Colonic mucosa (tissue), 4 donors: ENCODE measurements at regions not wholly inside any gene's neighbourhood (a gene's known extent, or its start where the extent isn't known, plus 50 kb on each side); places are given as distances from the start of the nearest gene placed in this dataset.

Experiments used
- DNase-seq: peaks from one replicate; pipeline ENCODE4 v3.0.0-alpha.2; 2020
- H3K27ac ChIP-seq: fragments of 200-600 bp; one replicate; pipeline ENCODE4 v1.8.0; 2021
- H3K27me3 ChIP-seq: fragments of 200-600 bp; one replicate; pipeline ENCODE4 v1.8.0; 2021
- H3K36me3 ChIP-seq: fragments of 200-600 bp; one replicate; pipeline ENCODE4 v1.8.0; 2021
- H3K4me1 ChIP-seq: fragments of 200-600 bp; one replicate; pipeline ENCODE4 v1.8.0; 2021; ENCODE audit warnings: mild to moderate bottlenecking
- H3K4me3 ChIP-seq: fragments of 200-600 bp; one replicate; pipeline ENCODE4 v1.8.0; 2021
- H3K9ac ChIP-seq, 2 donors: one replicate each; pipeline ENCODE4 v1.7.0; 2013; ENCODE audit warnings: control low read depth in 2 of 2, low read depth in 2 of 2, low read length in 2 of 2
- H3K9me3 ChIP-seq: fragments of 200-600 bp; one replicate; pipeline ENCODE4 v1.8.0; 2021
- CTCF ChIP-seq: fragments of 200-600 bp; IDR thresholded peaks from one replicate; pipeline ENCODE4 v1.8.0; 2022; ENCODE audit warnings: antibody characterized with exemption, mild to moderate bottlenecking
- intact Hi-C: fragments of 100-400 bp; cut with DNase I; formaldehyde crosslinking; loops from one replicate; pipeline ENCODE4 v1.14.1; 2022
- donor health status: healthy.
- donor health status: DM: no; HTN: no; CAD: no.
- donor health status: DM: no; HTN: no; CAD: no.

- no peak overlapping the region for H3K27ac ChIP-seq
- intact Hi-C loops = no loop called here
- no peaks in the 10 kb centered on the region for H3K27me3 ChIP-seq
- no peaks in the 10 kb centered on the region for H3K9me3 ChIP-seq
- TF ChIP-seq CTCF = no peak
- H3K36me3 ChIP-seq = no peaks in the 10 kb centered on the region
- H3K9ac ChIP-seq = no peak overlapping the region
- DNase-seq = no peak
- H3K4me1 ChIP-seq = no peaks in the 10 kb centered on the region
- H3K4me3 ChIP-seq = no peak overlapping the region
Measured at GRCh38 chr6:95230071-95230740, 347.1 kb upstream of the MANEA start.

- Histone ChIP-seq H3K9ac (no peak overlapping the region), H3K4me1 (no peaks in the 10 kb centered on the region), H3K36me3 (no peaks in the 10 kb centered on the region), H3K27me3 (no peaks in the 10 kb centered on the region), H3K9me3 (no peaks in the 10 kb centered on the region), H3K4me3 (no peak overlapping the region), H3K27ac (no peak overlapping the region)
- DNase-seq = no peak
- no peak for TF ChIP-seq CTCF
- intact Hi-C loops = no loop called here
Measured at GRCh38 chr6:95231416-95231815, 345.9 kb upstream of the MANEA start.

GRCh38 chr6:95232446-95232845, 344.9 kb upstream of the MANEA start:
- Histone ChIP-seq H3K27me3 (no peaks in the 10 kb centered on the region), H3K36me3 (no peaks in the 10 kb centered on the region), H3K9ac (no peak overlapping the region), H3K4me3 (no peak overlapping the region), H3K9me3 (no peaks in the 10 kb centered on the region), H3K4me1 (no peaks in the 10 kb centered on the region), H3K27ac (no peak overlapping the region)
- TF ChIP-seq CTCF = no peak
- no peak for DNase-seq
- intact Hi-C loops = no loop called here

- intact Hi-C loops = no loop called here
- DNase-seq = no peak
- H3K9me3 ChIP-seq = no peaks in the 10 kb centered on the region
- H3K4me3 ChIP-seq = no peak overlapping the region
- H3K4me1 ChIP-seq = no peaks in the 10 kb centered on the region
- no peaks in the 10 kb centered on the region for H3K27me3 ChIP-seq
- no peak for TF ChIP-seq CTCF
- H3K36me3 ChIP-seq = no peaks in the 10 kb centered on the region
- no peak overlapping the region for H3K9ac ChIP-seq
- no peak overlapping the region for H3K27ac ChIP-seq
Measured at GRCh38 chr6:95233879-95234278, 343.5 kb upstream of the MANEA start.

- intact Hi-C loops = no loop called here
- no peak for TF ChIP-seq CTCF
- DNase-seq = no peak
- no peaks in the 10 kb centered on the region for H3K27me3 ChIP-seq
- H3K9ac ChIP-seq = no peak overlapping the region
- H3K36me3 ChIP-seq = no peaks in the 10 kb centered on the region
- H3K4me1 ChIP-seq = no peaks in the 10 kb centered on the region
- H3K9me3 ChIP-seq = no peaks in the 10 kb centered on the region
- no peak overlapping the region for H3K4me3 ChIP-seq
- no peak overlapping the region for H3K27ac ChIP-seq
Measured at GRCh38 chr6:95240514-95240913, 336.8 kb upstream of the MANEA start.
